CD4-positive, alpha-beta T cell (primary cell): ENCODE measurements at regions not wholly inside any gene's neighbourhood (a gene's known extent, or its start where the extent isn't known, plus 50 kb on each side); places are given as distances from the start of the nearest gene placed in this dataset.

ENCODE experiments used
- ATAC-seq: fragments of 200-7000 bp; cut with Tn5 transposase; one replicate; pipeline ENCODE4 v1.10.0; 2022; ENCODE audit warnings: mild to moderate bottlenecking; ENCODE audit not compliant: poor library complexity
- CTCF ChIA-PET: fragments of 350-600 bp; sonication (Branson Sonifier 250); formaldehyde crosslinking; loops from one replicate; lab custom pipeline; 2021; ENCODE audit warnings: antibody characterized with exemption, inconsistent platforms; lab: Charles Lee
- POLR2A ChIA-PET: fragments of 350-600 bp; sonication (Branson Sonifier 250); formaldehyde crosslinking; loops from one replicate; lab custom pipeline; 2021; ENCODE audit warnings: antibody characterized with exemption, inconsistent platforms; lab: Charles Lee
- DNase-seq, 14 experiments: peaks; one replicate each; pipeline ENCODE4 v3.0.0-alpha.2; 2013 to 2020; ENCODE audit warnings: mixed read lengths in 2 of 14
- H3K27ac ChIP-seq, 2 donors: one replicate each; pipeline versions ENCODE4 v1.5.1 to v1.7.0; 2013; ENCODE audit warnings: low read length in 2 of 2, low read depth in 1 of 2, mild to moderate bottlenecking in 1 of 2
- H3K27me3 ChIP-seq, 2 experiments: 1 replicate in 1 of 2; 2 replicates in 1 of 2; pipeline versions ENCODE4 v1.6.1 to v1.7.0; 2013; ENCODE audit warnings: low read length in 2 of 2, control low read depth in 1 of 2, mild to moderate bottlenecking in 1 of 2, moderate library complexity in 1 of 2; ENCODE audit not compliant: insufficient read depth in 2 of 2, control insufficient read depth in 1 of 2
- H3K36me3 ChIP-seq: one replicate; pipeline ENCODE4 v1.6.1; 2013; ENCODE audit warnings: low read length, control low read depth; ENCODE audit not compliant: insufficient read depth
- H3K4me1 ChIP-seq: one replicate; pipeline ENCODE4 v1.6.1; 2013; ENCODE audit warnings: low read length, control low read depth; ENCODE audit not compliant: insufficient read depth
- H3K4me3 ChIP-seq: one replicate; pipeline ENCODE4 v1.5.1; 2013; ENCODE audit warnings: mild to moderate bottlenecking, low read length, moderate library complexity
- H3K9me3 ChIP-seq, 2 experiments: 1 replicate in 1 of 2; 2 replicates in 1 of 2; pipeline versions ENCODE4 v1.6.1 to v1.7.0; 2013; ENCODE audit warnings: low read length in 2 of 2, mild to moderate bottlenecking in 2 of 2, control low read depth in 1 of 2, moderate library complexity in 1 of 2; ENCODE audit not compliant: control insufficient read depth in 1 of 2, insufficient read depth in 1 of 2
- H3K27ac Mint-ChIP-seq: one replicate; pipeline ENCODE4 v1.8.0; 2020; ENCODE audit warnings: mixed read lengths
- H3K27me3 Mint-ChIP-seq: one replicate; pipeline ENCODE4 v1.8.0; 2021; ENCODE audit warnings: mixed read lengths
- H3K36me3 Mint-ChIP-seq: one replicate; pipeline ENCODE4 v1.8.0; 2021; ENCODE audit warnings: low read depth, mixed read lengths
- H3K4me1 Mint-ChIP-seq: one replicate; pipeline ENCODE4 v1.8.0; 2021; ENCODE audit warnings: low read depth, mixed read lengths
- H3K4me3 Mint-ChIP-seq: one replicate; pipeline ENCODE4 v1.8.0; 2020; ENCODE audit warnings: mild to moderate bottlenecking, mixed read lengths
- H3K9me3 Mint-ChIP-seq: one replicate; pipeline ENCODE4 v1.8.0; 2020; ENCODE audit warnings: mixed read lengths
- intact Hi-C, 2 experiments: fragments of 100-400 bp; cut with DNase I in 1 of 2; cut with micrococcal nuclease in 1 of 2; formaldehyde crosslinking; loops; one replicate each; pipeline versions ENCODE4 v1.15.1 to v1.9.0; 2023 to 2025; cut with DNase I, micrococcal nuclease
- TF ChIP-seq, protein P1 (sequence below): fragments of 200-600 bp; IDR thresholded peaks from one replicate; pipeline ENCODE4 v1.8.0; 2022; ENCODE audit warnings: antibody characterized with exemption, mild to moderate bottlenecking

DNA sequence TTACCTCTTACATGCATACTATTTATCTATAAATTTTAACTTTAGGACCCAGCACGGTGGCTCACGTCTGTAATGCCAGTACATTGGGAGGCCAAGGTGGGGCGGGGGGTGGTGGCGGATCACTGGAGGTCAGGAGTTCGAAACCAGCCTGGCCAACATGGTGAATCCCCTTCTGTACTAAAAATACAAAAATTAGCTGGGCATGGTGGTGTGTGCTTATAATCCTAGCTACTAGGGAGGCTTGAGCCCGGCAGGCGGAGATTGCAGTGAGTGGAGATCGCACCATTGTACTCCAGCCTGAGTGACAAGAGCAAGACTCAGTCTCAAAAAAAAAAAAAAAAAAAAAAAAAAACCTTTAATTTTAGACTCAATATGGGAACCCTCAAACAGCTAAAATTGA, 1582.6 kb upstream of the NUDT12 start:
- Histone ChIP-seq H3K36me3 (no peaks in the 10 kb centered on the region), H3K4me1 (no peaks in the 10 kb centered on the region), H3K27me3 (no peaks in the 10 kb centered on the region), H3K4me3 (no peak overlapping the region), H3K9me3 (peaks cover 0 to 9% of the 10 kb centered on the region in 2 experiments), H3K27ac (no peak overlapping the region)
- H3K4me1 Mint-ChIP-seq = no peaks in the 10 kb centered on the region
- TF ChIP-seq, protein P1, sequence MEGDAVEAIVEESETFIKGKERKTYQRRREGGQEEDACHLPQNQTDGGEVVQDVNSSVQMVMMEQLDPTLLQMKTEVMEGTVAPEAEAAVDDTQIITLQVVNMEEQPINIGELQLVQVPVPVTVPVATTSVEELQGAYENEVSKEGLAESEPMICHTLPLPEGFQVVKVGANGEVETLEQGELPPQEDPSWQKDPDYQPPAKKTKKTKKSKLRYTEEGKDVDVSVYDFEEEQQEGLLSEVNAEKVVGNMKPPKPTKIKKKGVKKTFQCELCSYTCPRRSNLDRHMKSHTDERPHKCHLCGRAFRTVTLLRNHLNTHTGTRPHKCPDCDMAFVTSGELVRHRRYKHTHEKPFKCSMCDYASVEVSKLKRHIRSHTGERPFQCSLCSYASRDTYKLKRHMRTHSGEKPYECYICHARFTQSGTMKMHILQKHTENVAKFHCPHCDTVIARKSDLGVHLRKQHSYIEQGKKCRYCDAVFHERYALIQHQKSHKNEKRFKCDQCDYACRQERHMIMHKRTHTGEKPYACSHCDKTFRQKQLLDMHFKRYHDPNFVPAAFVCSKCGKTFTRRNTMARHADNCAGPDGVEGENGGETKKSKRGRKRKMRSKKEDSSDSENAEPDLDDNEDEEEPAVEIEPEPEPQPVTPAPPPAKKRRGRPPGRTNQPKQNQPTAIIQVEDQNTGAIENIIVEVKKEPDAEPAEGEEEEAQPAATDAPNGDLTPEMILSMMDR = no peak
- intact Hi-C loops = no loop called here
- ChIA-PET POLR2A (no interaction called here), CTCF (interaction anchor here (0.7 kb wide), 1 partner anchor 9 kb away, joined by 3 read pairs; no protein-coding TSS in a partner anchor)
- no peak for ATAC-seq
- H3K9me3 Mint-ChIP-seq = peaks cover 2% of the 10 kb centered on the region
- no peak for DNase-seq
- H3K4me3 Mint-ChIP-seq = no peak overlapping the region
- no peak overlapping the region for H3K27ac Mint-ChIP-seq
- H3K27me3 Mint-ChIP-seq = no peaks in the 10 kb centered on the region
- no peaks in the 10 kb centered on the region for H3K36me3 Mint-ChIP-seq

GRCh38 chr5:105134328-105134727, 1571.7 kb upstream of the NUDT12 start:
- Histone ChIP-seq H3K4me3 (no peak overlapping the region), H3K27ac (no peak overlapping the region), H3K9me3 (no peaks in the 10 kb centered on the region), H3K4me1 (no peaks in the 10 kb centered on the region), H3K27me3 (no peaks in the 10 kb centered on the region), H3K36me3 (no peaks in the 10 kb centered on the region)
- no peak for ATAC-seq
- H3K4me1 Mint-ChIP-seq = no peaks in the 10 kb centered on the region
- no peak for DNase-seq
- peaks cover 6% of the 10 kb centered on the region for H3K9me3 Mint-ChIP-seq
- no peaks in the 10 kb centered on the region for H3K27me3 Mint-ChIP-seq
- no peaks in the 10 kb centered on the region for H3K36me3 Mint-ChIP-seq
- POLR2A ChIA-PET = no interaction called here
- intact Hi-C loops = no loop called here
- no peak overlapping the region for H3K4me3 Mint-ChIP-seq
- H3K27ac Mint-ChIP-seq = no peak overlapping the region
- TF ChIP-seq, protein P1 = no peak
- CTCF ChIA-PET = no interaction called here

DNA sequence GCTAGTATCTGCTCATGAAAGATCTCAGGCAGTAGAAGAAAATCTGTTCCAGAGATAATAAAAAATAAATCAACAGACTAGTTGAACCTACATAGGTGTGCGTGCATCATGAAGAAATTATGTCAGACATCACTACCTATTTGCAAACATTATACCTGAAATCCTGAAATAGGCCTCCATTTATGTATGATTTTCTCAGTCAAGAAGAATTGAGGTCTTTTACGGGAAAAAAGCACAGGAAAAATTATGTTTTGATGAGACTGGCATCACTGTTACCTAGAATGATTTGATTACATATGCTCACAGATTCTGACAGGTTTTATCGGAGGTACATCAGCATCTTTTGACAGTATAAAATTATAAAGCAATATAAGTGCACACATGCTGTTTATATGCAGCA, 1570.5 kb upstream of the NUDT12 start:
- Mint-ChIP-seq H3K4me1 (no peaks in the 10 kb centered on the region), H3K36me3 (no peaks in the 10 kb centered on the region), H3K27ac (no peak overlapping the region), H3K9me3 (peaks cover 4% of the 10 kb centered on the region), H3K4me3 (no peak overlapping the region), H3K27me3 (no peaks in the 10 kb centered on the region)
- no peaks in the 10 kb centered on the region for H3K36me3 ChIP-seq
- H3K4me3 ChIP-seq = no peak overlapping the region
- H3K27me3 ChIP-seq = no peaks in the 10 kb centered on the region
- ChIA-PET CTCF (no interaction called here), POLR2A (no interaction called here)
- H3K27ac ChIP-seq = no peak overlapping the region
- DNase-seq = no peak
- no peaks in the 10 kb centered on the region for H3K4me1 ChIP-seq
- no peaks in the 10 kb centered on the region for H3K9me3 ChIP-seq
- intact Hi-C loops = no loop called here
- no peak for ATAC-seq
- TF ChIP-seq, protein P1 = no peak
